ENCODE measurements at regions not wholly inside any gene's neighbourhood (a gene's known extent, or its start where the extent isn't known, plus 50 kb on each side); places are given as distances from the start of the nearest gene placed in this dataset.

DNA sequence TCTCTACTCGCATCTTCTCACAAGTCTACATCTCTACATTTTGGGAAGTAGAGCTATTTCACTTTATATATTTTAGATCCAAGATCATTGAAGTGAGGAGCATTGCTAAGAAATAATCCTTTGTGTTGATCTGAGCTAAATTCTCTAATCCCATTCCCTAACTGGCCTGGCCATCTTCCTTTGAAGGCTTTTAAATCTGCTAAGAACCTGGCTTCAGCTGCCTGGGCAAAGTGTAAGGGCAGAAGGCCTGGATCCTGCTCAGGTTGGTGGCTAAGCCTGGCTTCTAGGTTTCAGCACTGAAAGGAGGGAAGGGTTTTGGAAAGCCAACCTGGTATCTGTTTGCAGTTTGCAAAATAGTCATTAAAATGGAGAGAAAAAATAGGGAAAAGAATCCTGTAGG, 167.6 kb downstream of the BRINP2 start:
- DNase-seq (ENCODE audit: low spot score) = no peak

DNA sequence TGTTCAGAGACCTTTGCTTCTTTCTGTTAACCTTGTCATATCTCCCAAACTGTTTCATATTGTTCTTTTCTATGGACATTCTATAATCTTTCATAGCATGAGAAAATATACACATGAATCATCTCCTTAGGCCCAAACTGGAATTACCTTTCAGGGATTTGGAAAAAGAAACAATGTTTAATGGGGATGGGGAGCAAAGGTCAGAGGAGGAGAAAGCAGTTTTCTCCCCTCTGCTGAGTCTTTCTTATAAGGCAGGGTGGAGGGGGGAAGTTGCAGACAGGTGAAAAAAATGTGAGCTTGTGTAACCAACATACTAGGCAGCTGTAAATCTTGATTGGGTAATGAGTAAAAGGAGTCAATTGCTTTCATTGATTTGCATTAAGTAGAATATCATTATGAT, 164.1 kb downstream of the BRINP2 start:
- no peak for DNase-seq (ENCODE audit: low spot score)

DNA sequence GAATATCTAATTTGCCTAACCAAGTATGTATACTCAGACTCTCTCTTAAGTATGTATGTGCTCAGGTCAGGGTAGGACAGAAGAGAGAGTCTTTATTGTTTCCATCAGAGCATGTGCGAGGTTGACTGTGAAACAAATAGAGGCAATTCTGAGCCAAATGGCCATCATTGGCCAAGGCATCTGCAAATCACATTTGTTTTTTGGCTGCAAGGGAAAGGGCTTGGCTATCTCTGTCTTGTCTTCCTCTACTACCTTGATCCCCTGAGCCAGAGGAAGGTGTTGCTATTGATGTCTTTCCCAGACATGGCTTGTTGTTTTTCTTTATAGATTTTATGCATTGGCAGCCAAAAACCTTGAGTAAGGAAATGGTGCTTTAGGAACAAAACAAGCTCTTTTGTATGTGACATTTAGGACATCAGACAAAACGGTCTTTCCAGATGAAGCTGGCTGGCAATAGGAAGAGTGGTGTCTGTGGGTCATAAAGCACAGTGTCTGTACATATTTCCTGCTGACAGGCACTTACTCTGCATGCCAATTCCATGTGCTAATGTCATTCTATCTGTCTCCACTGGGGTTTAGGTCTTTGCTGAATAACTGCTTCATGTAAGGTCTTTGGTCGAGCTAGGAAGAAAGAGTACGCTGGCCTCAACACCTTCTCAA, 163.3 kb downstream of the BRINP2 start:
- no peak for DNase-seq (ENCODE audit: low spot score)

All from iPS-NIHi11 (cell line).